H1 (cell line): ENCODE measurements at regions not wholly inside any gene's neighbourhood (a gene's known extent, or its start where the extent isn't known, plus 50 kb on each side); places are given as distances from the start of the nearest gene placed in this dataset.

Experiments used
- SIX5 ChIP-seq: IDR thresholded peaks from 2 replicates; pipeline ENCODE4 v1.6.1; 2011; ENCODE audit warnings: mild to moderate bottlenecking, low read depth, low read length
- TF ChIP-seq, protein P1 (sequence below): fragments of 300-600 bp; sonication (generic); IDR thresholded peaks from 2 replicates; pipeline ENCODE4 v1.7.1; 2012; ENCODE audit warnings: low read length, moderate library complexity, mild to moderate bottlenecking, inconsistent platforms; ENCODE audit not compliant: insufficient replicate concordance

- TF ChIP-seq, protein P1, sequence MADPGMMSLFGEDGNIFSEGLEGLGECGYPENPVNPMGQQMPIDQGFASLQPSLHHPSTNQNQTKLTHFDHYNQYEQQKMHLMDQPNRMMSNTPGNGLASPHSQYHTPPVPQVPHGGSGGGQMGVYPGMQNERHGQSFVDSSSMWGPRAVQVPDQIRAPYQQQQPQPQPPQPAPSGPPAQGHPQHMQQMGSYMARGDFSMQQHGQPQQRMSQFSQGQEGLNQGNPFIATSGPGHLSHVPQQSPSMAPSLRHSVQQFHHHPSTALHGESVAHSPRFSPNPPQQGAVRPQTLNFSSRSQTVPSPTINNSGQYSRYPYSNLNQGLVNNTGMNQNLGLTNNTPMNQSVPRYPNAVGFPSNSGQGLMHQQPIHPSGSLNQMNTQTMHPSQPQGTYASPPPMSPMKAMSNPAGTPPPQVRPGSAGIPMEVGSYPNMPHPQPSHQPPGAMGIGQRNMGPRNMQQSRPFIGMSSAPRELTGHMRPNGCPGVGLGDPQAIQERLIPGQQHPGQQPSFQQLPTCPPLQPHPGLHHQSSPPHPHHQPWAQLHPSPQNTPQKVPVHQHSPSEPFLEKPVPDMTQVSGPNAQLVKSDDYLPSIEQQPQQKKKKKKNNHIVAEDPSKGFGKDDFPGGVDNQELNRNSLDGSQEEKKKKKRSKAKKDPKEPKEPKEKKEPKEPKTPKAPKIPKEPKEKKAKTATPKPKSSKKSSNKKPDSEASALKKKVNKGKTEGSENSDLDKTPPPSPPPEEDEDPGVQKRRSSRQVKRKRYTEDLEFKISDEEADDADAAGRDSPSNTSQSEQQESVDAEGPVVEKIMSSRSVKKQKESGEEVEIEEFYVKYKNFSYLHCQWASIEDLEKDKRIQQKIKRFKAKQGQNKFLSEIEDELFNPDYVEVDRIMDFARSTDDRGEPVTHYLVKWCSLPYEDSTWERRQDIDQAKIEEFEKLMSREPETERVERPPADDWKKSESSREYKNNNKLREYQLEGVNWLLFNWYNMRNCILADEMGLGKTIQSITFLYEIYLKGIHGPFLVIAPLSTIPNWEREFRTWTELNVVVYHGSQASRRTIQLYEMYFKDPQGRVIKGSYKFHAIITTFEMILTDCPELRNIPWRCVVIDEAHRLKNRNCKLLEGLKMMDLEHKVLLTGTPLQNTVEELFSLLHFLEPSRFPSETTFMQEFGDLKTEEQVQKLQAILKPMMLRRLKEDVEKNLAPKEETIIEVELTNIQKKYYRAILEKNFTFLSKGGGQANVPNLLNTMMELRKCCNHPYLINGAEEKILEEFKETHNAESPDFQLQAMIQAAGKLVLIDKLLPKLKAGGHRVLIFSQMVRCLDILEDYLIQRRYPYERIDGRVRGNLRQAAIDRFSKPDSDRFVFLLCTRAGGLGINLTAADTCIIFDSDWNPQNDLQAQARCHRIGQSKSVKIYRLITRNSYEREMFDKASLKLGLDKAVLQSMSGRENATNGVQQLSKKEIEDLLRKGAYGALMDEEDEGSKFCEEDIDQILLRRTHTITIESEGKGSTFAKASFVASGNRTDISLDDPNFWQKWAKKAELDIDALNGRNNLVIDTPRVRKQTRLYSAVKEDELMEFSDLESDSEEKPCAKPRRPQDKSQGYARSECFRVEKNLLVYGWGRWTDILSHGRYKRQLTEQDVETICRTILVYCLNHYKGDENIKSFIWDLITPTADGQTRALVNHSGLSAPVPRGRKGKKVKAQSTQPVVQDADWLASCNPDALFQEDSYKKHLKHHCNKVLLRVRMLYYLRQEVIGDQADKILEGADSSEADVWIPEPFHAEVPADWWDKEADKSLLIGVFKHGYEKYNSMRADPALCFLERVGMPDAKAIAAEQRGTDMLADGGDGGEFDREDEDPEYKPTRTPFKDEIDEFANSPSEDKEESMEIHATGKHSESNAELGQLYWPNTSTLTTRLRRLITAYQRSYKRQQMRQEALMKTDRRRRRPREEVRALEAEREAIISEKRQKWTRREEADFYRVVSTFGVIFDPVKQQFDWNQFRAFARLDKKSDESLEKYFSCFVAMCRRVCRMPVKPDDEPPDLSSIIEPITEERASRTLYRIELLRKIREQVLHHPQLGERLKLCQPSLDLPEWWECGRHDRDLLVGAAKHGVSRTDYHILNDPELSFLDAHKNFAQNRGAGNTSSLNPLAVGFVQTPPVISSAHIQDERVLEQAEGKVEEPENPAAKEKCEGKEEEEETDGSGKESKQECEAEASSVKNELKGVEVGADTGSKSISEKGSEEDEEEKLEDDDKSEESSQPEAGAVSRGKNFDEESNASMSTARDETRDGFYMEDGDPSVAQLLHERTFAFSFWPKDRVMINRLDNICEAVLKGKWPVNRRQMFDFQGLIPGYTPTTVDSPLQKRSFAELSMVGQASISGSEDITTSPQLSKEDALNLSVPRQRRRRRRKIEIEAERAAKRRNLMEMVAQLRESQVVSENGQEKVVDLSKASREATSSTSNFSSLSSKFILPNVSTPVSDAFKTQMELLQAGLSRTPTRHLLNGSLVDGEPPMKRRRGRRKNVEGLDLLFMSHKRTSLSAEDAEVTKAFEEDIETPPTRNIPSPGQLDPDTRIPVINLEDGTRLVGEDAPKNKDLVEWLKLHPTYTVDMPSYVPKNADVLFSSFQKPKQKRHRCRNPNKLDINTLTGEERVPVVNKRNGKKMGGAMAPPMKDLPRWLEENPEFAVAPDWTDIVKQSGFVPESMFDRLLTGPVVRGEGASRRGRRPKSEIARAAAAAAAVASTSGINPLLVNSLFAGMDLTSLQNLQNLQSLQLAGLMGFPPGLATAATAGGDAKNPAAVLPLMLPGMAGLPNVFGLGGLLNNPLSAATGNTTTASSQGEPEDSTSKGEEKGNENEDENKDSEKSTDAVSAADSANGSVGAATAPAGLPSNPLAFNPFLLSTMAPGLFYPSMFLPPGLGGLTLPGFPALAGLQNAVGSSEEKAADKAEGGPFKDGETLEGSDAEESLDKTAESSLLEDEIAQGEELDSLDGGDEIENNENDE: no peak
- no peak for TF ChIP-seq SIX5
Measured at GRCh38 chr10:30233186-30233959, 115.7 kb downstream of the MTPAP start (continued).
